Mammary epithelial cell (primary cell): ENCODE measurements at regions not wholly inside any gene's neighbourhood (a gene's known extent, or its start where the extent isn't known, plus 50 kb on each side); places are given as distances from the start of the nearest gene placed in this dataset.
"Not testable (repeated sequence)": the region's sequence is repeated elsewhere in the genome, so short reads cannot be mapped to it uniquely, and the experiment has no call there.

Source experiments
- CTCF ChIP-seq, 2 donors: IDR thresholded peaks in 1 of 2; conservative IDR thresholded peaks in 1 of 2; 2 replicates each; pipeline ENCODE4 v1.5.1; 2011 to 2012; ENCODE audit warnings: inconsistent platforms in 2 of 2, low read length in 2 of 2, mild to moderate bottlenecking in 2 of 2, control low read depth in 1 of 2, low read depth in 1 of 2; ENCODE audit not compliant: insufficient read depth in 1 of 2; ENCODE audit errors: extremely low read depth in 1 of 2
- EZH2 ChIP-seq: IDR thresholded peaks from 2 replicates; pipeline ENCODE4 v1.6.1; 2012; ENCODE audit warnings: low read length, inconsistent platforms, borderline replicate concordance

GRCh38 chr2:131801745-131802350 is 274.2 kb downstream of the CCDC74A start:
- peak; percentile 44 to 46 for TF ChIP-seq CTCF (conservative IDR thresholded peaks at IDR 0.05 in 1 of 2, IDR thresholded peaks at IDR 0.05 in 1 of 2; ENCODE audit: extremely low read depth in 1 of 2, insufficient read depth in 1 of 2, low read depth in 1 of 2, low read length in 2 of 2)
- TF ChIP-seq EZH2, result not testable (repeated sequence)
